ENCODE measurements at regions not wholly inside any gene's neighbourhood (a gene's known extent, or its start where the extent isn't known, plus 50 kb on each side); places are given as distances from the start of the nearest gene placed in this dataset.

GRCh38 chr9:73023025-73023541, 70.2 kb upstream of the ALDH1A1 start:
- TF ChIP-seq POLR2A (IDR thresholded peaks at IDR 0.05), result no peak
- peak; percentile 47 to 79 (median 78) for TF ChIP-seq CTCF (IDR thresholded peaks at IDR 0.05)
- no peak for TF ChIP-seq EP300 (IDR thresholded peaks at IDR 0.05)

Measured in ovary (tissue), 3 donors.